Mononuclear cell (primary cell): ENCODE measurements at regions not wholly inside any gene's neighbourhood (a gene's known extent, or its start where the extent isn't known, plus 50 kb on each side); places are given as distances from the start of the nearest gene placed in this dataset.

ENCODE experiments used
- H3K27me3 ChIP-seq: 2 replicates; pipeline ENCODE4 v1.6.0; 2011; ENCODE audit warnings: low read length, control low read depth; ENCODE audit not compliant: insufficient read depth
- H3K4me1 ChIP-seq: 2 replicates; pipeline ENCODE4 v1.5.1; 2011; ENCODE audit warnings: mild to moderate bottlenecking, low read length, control low read depth; ENCODE audit not compliant: insufficient read depth
- H3K4me3 ChIP-seq: 2 replicates; pipeline ENCODE4 v1.5.1; 2011; ENCODE audit warnings: mild to moderate bottlenecking, low read length, moderate library complexity
- H3K9me3 ChIP-seq: 2 replicates; pipeline ENCODE4 v1.5.1; 2011; ENCODE audit warnings: low read depth, mild to moderate bottlenecking, control low read depth, low read length

GRCh38 chr1:216945538-216946080 is 222.4 kb upstream of the ESRRG start:
- H3K4me1 ChIP-seq = no peaks in the 10 kb centered on the region
- no peak overlapping the region for H3K4me3 ChIP-seq
- no peaks in the 10 kb centered on the region for H3K9me3 ChIP-seq
- H3K27me3 ChIP-seq = no peaks in the 10 kb centered on the region

- H3K27me3 ChIP-seq = no peaks in the 10 kb centered on the region
- no peak overlapping the region for H3K4me3 ChIP-seq
- H3K4me1 ChIP-seq = no peaks in the 10 kb centered on the region
- no peaks in the 10 kb centered on the region for H3K9me3 ChIP-seq
Measured at GRCh38 chr1:216944864-216945510, 221.8 kb upstream of the ESRRG start.

GRCh38 chr1:216937491-216937890 is 214.3 kb upstream of the ESRRG start:
- no peak overlapping the region for H3K4me3 ChIP-seq

GRCh38 chr1:216936779-216937178 is 213.6 kb upstream of the ESRRG start:
- Histone ChIP-seq H3K4me3 (no peak overlapping the region), H3K4me1 (no peaks in the 10 kb centered on the region), H3K9me3 (no peaks in the 10 kb centered on the region), H3K27me3 (no peaks in the 10 kb centered on the region)

More at GRCh38 chr1:216937491-216937890, 214.3 kb upstream of the ESRRG start:
- H3K27me3 ChIP-seq = no peaks in the 10 kb centered on the region
- H3K4me1 ChIP-seq = no peaks in the 10 kb centered on the region
- no peaks in the 10 kb centered on the region for H3K9me3 ChIP-seq

DNA sequence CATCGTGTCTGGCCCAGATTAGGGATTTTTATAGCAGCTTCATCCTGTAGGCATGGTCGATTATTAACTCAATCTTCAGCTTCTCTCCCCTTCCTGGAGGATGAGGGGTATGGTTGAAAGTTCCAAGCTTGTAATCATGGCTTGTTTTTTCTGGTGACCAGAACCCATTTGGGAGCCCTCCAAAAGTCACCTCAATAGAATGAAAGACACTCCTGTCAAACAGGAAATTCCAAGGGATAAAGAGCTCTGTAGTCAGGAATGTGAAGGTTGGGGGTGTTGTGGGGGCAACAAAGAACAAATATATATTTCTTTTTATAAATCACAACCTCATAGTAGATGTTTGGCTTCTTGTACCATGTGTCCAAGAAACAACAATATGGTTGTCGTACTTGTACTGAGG is 212.7 kb upstream of the ESRRG start:
- Histone ChIP-seq H3K4me3 (no peak overlapping the region), H3K9me3 (no peaks in the 10 kb centered on the region), H3K27me3 (no peaks in the 10 kb centered on the region), H3K4me1 (no peaks in the 10 kb centered on the region)

GRCh38 chr1:216932424-216932823 is 209.2 kb upstream of the ESRRG start:
- H3K27me3 ChIP-seq = no peaks in the 10 kb centered on the region
- H3K9me3 ChIP-seq = no peaks in the 10 kb centered on the region
- no peak overlapping the region for H3K4me3 ChIP-seq
- no peaks in the 10 kb centered on the region for H3K4me1 ChIP-seq

DNA sequence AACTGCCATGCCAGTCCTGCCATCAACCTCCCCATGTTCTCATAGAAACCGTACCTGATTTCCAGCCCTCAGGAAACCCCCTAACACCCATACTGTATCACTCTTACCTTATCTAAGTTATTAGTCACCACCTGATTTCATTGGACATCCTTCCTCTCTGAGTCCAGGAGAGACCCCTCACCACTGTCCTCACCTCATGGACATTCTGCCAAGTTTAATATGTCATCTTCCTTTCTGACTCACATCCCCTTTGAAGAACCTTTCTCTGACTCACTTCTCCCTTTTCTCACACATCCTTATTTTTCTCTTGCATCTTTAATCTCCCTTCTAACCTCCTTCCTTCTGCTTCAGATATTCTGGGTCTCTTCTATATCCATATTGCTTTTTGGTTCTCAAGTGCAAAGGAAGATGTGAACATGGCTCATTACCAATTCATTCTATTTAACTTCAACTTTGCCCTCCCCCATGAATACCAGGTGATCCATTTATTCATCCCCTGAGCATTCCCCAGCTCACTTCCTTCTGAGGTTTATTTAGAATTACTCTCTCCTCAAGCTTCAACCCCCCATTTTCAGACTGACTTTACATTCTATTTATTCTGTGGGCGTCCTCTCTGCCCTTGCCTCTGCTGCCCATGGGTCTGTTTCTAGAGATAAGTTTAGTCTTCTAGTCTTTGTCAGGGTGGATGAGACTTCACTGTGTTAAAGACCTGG is 206.8 kb upstream of the ESRRG start:
- H3K4me3 ChIP-seq = no peak overlapping the region
- no peaks in the 10 kb centered on the region for H3K4me1 ChIP-seq
- no peaks in the 10 kb centered on the region for H3K9me3 ChIP-seq
- H3K27me3 ChIP-seq = no peaks in the 10 kb centered on the region

- no peaks in the 10 kb centered on the region for H3K27me3 ChIP-seq
- no peaks in the 10 kb centered on the region for H3K9me3 ChIP-seq
- no peaks in the 10 kb centered on the region for H3K4me1 ChIP-seq
- H3K4me3 ChIP-seq = no peak overlapping the region
Measured at GRCh38 chr1:216927633-216928032, 204.4 kb upstream of the ESRRG start.

DNA sequence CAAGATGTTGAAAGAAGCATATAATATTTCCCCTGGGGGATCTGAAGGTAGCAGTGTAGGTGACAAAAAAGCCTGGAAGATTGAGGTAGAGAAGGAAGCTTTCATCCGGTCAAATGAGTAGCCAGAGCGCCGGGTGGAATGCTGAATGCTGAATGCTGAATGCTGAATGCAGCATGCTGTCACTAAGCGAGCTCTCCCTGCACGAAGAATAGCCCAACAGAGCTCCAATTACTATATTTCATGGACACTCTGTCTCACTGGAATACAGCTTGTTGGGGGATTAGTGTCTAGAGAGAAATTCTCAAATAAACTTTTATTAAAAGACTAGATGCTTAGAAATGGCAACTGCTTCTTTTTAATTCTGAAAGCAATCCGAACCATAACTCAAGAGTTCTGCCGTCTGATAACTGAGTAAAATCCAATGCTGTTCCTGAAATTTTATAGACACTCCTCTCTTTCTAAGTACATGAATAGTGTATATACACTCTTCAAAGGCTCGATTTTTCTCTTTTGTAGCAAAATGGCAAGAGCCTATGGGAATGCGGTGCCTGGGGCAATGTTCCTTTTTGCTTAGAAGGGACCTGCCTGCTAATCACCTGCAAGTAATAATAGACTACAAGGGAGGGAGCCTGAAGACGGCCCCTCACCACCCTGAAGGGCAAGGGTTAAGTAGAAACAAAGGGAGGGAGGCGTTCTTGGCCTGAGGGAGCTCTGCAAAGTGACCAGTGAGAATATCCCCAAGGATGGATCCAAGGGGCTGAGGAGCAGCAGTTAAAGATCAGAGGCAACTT is 203.7 kb upstream of the ESRRG start:
- H3K4me3 ChIP-seq = no peak overlapping the region
- H3K9me3 ChIP-seq = no peaks in the 10 kb centered on the region
- H3K4me1 ChIP-seq = no peaks in the 10 kb centered on the region
- H3K27me3 ChIP-seq = no peaks in the 10 kb centered on the region

- Histone ChIP-seq H3K4me1 (no peaks in the 10 kb centered on the region), H3K4me3 (no peak overlapping the region), H3K27me3 (no peaks in the 10 kb centered on the region), H3K9me3 (no peaks in the 10 kb centered on the region)
Measured at GRCh38 chr1:216925962-216926625, 202.9 kb upstream of the ESRRG start.

DNA sequence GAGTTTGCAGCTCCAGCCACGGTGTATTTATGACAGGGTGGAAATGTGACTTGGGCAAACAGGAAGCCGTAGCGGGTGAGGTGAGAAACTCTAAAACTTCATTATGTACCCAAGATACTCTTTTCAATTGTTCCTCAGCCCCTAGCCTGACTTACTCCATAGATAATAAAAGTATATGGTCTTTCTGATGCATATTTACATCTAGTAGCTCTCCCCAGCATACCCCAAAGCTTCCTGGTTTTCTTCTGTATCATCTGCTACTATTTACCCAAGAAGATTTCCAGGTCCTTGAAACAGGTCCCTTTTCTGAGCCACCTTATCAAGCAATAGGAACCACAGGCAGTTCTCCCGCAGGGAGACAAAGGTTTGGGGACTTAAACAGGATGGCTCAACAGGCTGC is 201.5 kb upstream of the ESRRG start:
- Histone ChIP-seq H3K4me1 (no peaks in the 10 kb centered on the region), H3K4me3 (no peak overlapping the region), H3K9me3 (no peaks in the 10 kb centered on the region), H3K27me3 (no peaks in the 10 kb centered on the region)

GRCh38 chr1:216923601-216924000 is 200.4 kb upstream of the ESRRG start:
- H3K27me3 ChIP-seq = no peaks in the 10 kb centered on the region
- no peak overlapping the region for H3K4me3 ChIP-seq
- no peaks in the 10 kb centered on the region for H3K9me3 ChIP-seq
- H3K4me1 ChIP-seq = no peaks in the 10 kb centered on the region

GRCh38 chr1:216922406-216922805 is 199.2 kb upstream of the ESRRG start:
- Histone ChIP-seq H3K4me1 (no peaks in the 10 kb centered on the region), H3K9me3 (no peaks in the 10 kb centered on the region), H3K27me3 (no peaks in the 10 kb centered on the region), H3K4me3 (no peak overlapping the region)

DNA sequence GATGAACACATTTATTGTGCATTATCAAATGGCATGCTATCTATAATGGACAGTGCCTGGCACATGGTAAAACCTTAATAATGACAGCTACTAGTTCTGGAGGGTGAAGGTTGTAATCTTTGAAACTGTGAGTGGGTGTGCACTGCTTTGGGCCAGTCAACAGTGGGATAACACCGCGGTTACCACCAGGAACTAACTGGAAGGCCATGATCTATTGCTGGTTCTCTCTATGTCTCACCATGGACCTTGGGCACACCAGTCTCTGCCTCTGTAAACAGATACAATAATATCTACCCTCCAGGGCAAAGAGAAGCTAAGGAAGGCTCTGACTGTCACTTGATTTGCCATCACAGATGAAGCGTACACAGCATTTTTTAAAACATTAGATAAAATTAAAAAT is 198.6 kb upstream of the ESRRG start:
- Histone ChIP-seq H3K9me3 (no peaks in the 10 kb centered on the region), H3K4me1 (no peaks in the 10 kb centered on the region), H3K27me3 (no peaks in the 10 kb centered on the region), H3K4me3 (no peak overlapping the region)
